BLaER1 treated with 17β-estradiol and CSF1 and Interleukin-3, amounts not matched to agents 10 nM and 100 nM (cell line): ENCODE measurements at regions not wholly inside any gene's neighbourhood (a gene's known extent, or its start where the extent isn't known, plus 50 kb on each side); places are given as distances from the start of the nearest gene placed in this dataset.

ENCODE experiments used
- H3K27ac ChIP-seq, 11 experiments: shearing (Covaris generic); formaldehyde crosslinking; 2 replicates each; pipeline ENCODE4 v1.8.1; 2022
- H3K27me3 ChIP-seq, 11 experiments: shearing (Covaris generic); formaldehyde crosslinking; 2 replicates each; pipeline ENCODE4 v1.8.1; 2022
- H3K36me3 ChIP-seq, 11 experiments: shearing (Covaris generic); formaldehyde crosslinking; 2 replicates each; pipeline ENCODE4 v1.8.1; 2022
- H3K4me1 ChIP-seq, 10 experiments: shearing (Covaris generic); formaldehyde crosslinking; 2 replicates each; pipeline ENCODE4 v1.8.1; 2022
- H3K4me2 ChIP-seq, 11 experiments: shearing (Covaris generic); formaldehyde crosslinking; 2 replicates each; pipeline ENCODE4 v1.8.1; 2022
- H3K4me3 ChIP-seq, 10 experiments: shearing (Covaris generic); formaldehyde crosslinking; 2 replicates each; pipeline ENCODE4 v1.8.1; 2022
- H3K9ac ChIP-seq, 11 experiments: shearing (Covaris generic); formaldehyde crosslinking; 2 replicates each; pipeline ENCODE4 v1.8.1; 2022
- H3K9me3 ChIP-seq, 11 experiments: shearing (Covaris generic); formaldehyde crosslinking; replicated peaks in 1 of 11; 2 replicates each; pipeline ENCODE4 v1.8.1; 2022
- H4K20me1 ChIP-seq, 11 experiments: shearing (Covaris generic); formaldehyde crosslinking; 2 replicates each; pipeline ENCODE4 v1.8.1; 2022
- Cebpa-rat ChIP-seq, 11 experiments: shearing (Covaris generic); IDR thresholded peaks; 2 replicates each; pipeline ENCODE4 v1.8.1; 2022

GRCh38 chr12:127311720-127312364 lies 955.1 kb upstream of the TMEM132C start:
- Histone ChIP-seq H3K27ac (no peak overlapping the region), H3K4me3 (no peak overlapping the region), H4K20me1 (no peaks in the 10 kb centered on the region), H3K4me1 (peaks cover 0 to 5% (median 0%) of the 10 kb centered on the region in 10 experiments; a peak in 1 of 20 replicates), H3K27me3 (no peaks in the 10 kb centered on the region), H3K9ac (no peak overlapping the region), H3K4me2 (no peak overlapping the region), H3K9me3 (peaks cover 0 to 13% (median 5%) of the 10 kb centered on the region in 11 experiments; a peak in 11 of 22 replicates), H3K36me3 (no peaks in the 10 kb centered on the region)
- TF ChIP-seq Cebpa-rat (IDR thresholded peaks at IDR 0.05), result no peak

GRCh38 chr12:127324681-127325080 lies 942.3 kb upstream of the TMEM132C start:
- peak overlapping the region in 8 of 11 experiments; percentile 5 to 49 (median 25); a peak in 9 of 22 replicates for H3K4me2 ChIP-seq

GRCh38 chr12:127327986-127328385 lies 939.0 kb upstream of the TMEM132C start:
- peaks cover 7 to 40% (median 17%) of the 10 kb centered on the region in 10 experiments for H3K4me1 ChIP-seq
- no peak for TF ChIP-seq Cebpa-rat (IDR thresholded peaks at IDR 0.05)
- H3K27me3 ChIP-seq, result no peaks in the 10 kb centered on the region
- H3K4me3 ChIP-seq, result no peak overlapping the region
- no peak overlapping the region for H3K9ac ChIP-seq
- no peaks in the 10 kb centered on the region for H3K36me3 ChIP-seq
- H3K27ac ChIP-seq, result no peak overlapping the region
- peak overlapping the region in 2 of 11 experiments; percentile 46 to 49; a peak in 4 of 22 replicates for H3K4me2 ChIP-seq
- H4K20me1 ChIP-seq, result no peaks in the 10 kb centered on the region
- H3K9me3 ChIP-seq, result 0 out of 22 replicates have a peak, but pooled peaks cover 0 to 4% (median 0%) of the 10 kb centered on the region in 11 experiments

More at GRCh38 chr12:127324681-127325080, 942.3 kb upstream of the TMEM132C start:
- Histone ChIP-seq H3K9me3 (peaks cover 6 to 20% (median 12%) of the 10 kb centered on the region in 11 experiments; a peak in 16 of 22 replicates), H3K4me3 (no peak overlapping the region), H3K9ac (no peak overlapping the region), H3K36me3 (no peaks in the 10 kb centered on the region), H3K4me1 (peaks cover 10 to 47% (median 21%) of the 10 kb centered on the region in 10 experiments), H3K27ac (no peak overlapping the region), H3K27me3 (no peaks in the 10 kb centered on the region), H4K20me1 (no peaks in the 10 kb centered on the region)
- no peak for TF ChIP-seq Cebpa-rat (IDR thresholded peaks at IDR 0.05)

GRCh38 chr12:127328867-127329266 lies 938.1 kb upstream of the TMEM132C start:
- H3K27ac ChIP-seq, result no peak overlapping the region
- no peak for TF ChIP-seq Cebpa-rat (IDR thresholded peaks at IDR 0.05)
- H3K4me2 ChIP-seq, result no peak overlapping the region
- H3K9ac ChIP-seq, result no peak overlapping the region
- H4K20me1 ChIP-seq, result no peaks in the 10 kb centered on the region
- no peak overlapping the region for H3K4me3 ChIP-seq
- 0 out of 22 replicates have a peak, but pooled peaks cover 0 to 4% (median 0%) of the 10 kb centered on the region in 11 experiments for H3K9me3 ChIP-seq
- H3K27me3 ChIP-seq, result no peaks in the 10 kb centered on the region
- no peaks in the 10 kb centered on the region for H3K36me3 ChIP-seq
- peaks cover 0 to 31% (median 9%) of the 10 kb centered on the region in 10 experiments; a peak in 15 of 20 replicates for H3K4me1 ChIP-seq

- H3K9me3 ChIP-seq, result 0 out of 22 replicates have a peak, but pooled peaks cover 0 to 3% (median 0%) of the 10 kb centered on the region in 11 experiments
Measured at GRCh38 chr12:127334365-127334764, 932.6 kb upstream of the TMEM132C start.

GRCh38 chr12:127334912-127335644 lies 931.9 kb upstream of the TMEM132C start:
- H3K9me3 ChIP-seq, result 0 out of 22 replicates have a peak, but pooled peaks cover 0 to 3% (median 0%) of the 10 kb centered on the region in 11 experiments
- H3K4me3 ChIP-seq, result no peak overlapping the region
- TF ChIP-seq Cebpa-rat (IDR thresholded peaks at IDR 0.05), result no peak
- H3K27ac ChIP-seq, result no peak overlapping the region
- H3K36me3 ChIP-seq, result no peaks in the 10 kb centered on the region
- no peaks in the 10 kb centered on the region for H3K27me3 ChIP-seq
- no peaks in the 10 kb centered on the region for H4K20me1 ChIP-seq
- H3K9ac ChIP-seq, result no peak overlapping the region
- no peaks in the 10 kb centered on the region for H3K4me1 ChIP-seq
- no peak overlapping the region for H3K4me2 ChIP-seq

More at GRCh38 chr12:127334365-127334764, 932.6 kb upstream of the TMEM132C start:
- Histone ChIP-seq H3K27me3 (no peaks in the 10 kb centered on the region), H4K20me1 (no peaks in the 10 kb centered on the region), H3K27ac (no peak overlapping the region), H3K9ac (no peak overlapping the region), H3K4me1 (no peaks in the 10 kb centered on the region), H3K36me3 (no peaks in the 10 kb centered on the region), H3K4me3 (no peak overlapping the region), H3K4me2 (0 out of 22 replicates have a peak overlapping the region, but pooled peaks of 1 of the 11 experiments have one; percentile 6)
- TF ChIP-seq Cebpa-rat (IDR thresholded peaks at IDR 0.05), result no peak

GRCh38 chr12:127336416-127336815 lies 930.6 kb upstream of the TMEM132C start:
- Histone ChIP-seq H4K20me1 (no peaks in the 10 kb centered on the region), H3K4me2 (no peak overlapping the region), H3K9ac (no peak overlapping the region), H3K4me3 (no peak overlapping the region), H3K27me3 (no peaks in the 10 kb centered on the region), H3K27ac (no peak overlapping the region), H3K36me3 (no peaks in the 10 kb centered on the region), H3K4me1 (no peaks in the 10 kb centered on the region), H3K9me3 (0 out of 22 replicates have a peak, but pooled peaks cover 0 to 3% (median 0%) of the 10 kb centered on the region in 11 experiments)
- no peak for TF ChIP-seq Cebpa-rat (IDR thresholded peaks at IDR 0.05)

GRCh38 chr12:127339065-127339464 lies 927.9 kb upstream of the TMEM132C start:
- no peak overlapping the region for H3K4me2 ChIP-seq
- 0 out of 22 replicates have a peak, but pooled peaks cover 0 to 3% (median 0%) of the 10 kb centered on the region in 11 experiments for H3K9me3 ChIP-seq
- no peak overlapping the region for H3K9ac ChIP-seq
- H3K27ac ChIP-seq, result no peak overlapping the region
- no peaks in the 10 kb centered on the region for H3K36me3 ChIP-seq
- TF ChIP-seq Cebpa-rat (IDR thresholded peaks at IDR 0.05), result 0 out of 22 replicates have a peak, but pooled peaks of 1 of the 11 experiments have one; percentile 18
- H4K20me1 ChIP-seq, result no peaks in the 10 kb centered on the region
- H3K4me3 ChIP-seq, result no peak overlapping the region
- no peaks in the 10 kb centered on the region for H3K27me3 ChIP-seq
- no peaks in the 10 kb centered on the region for H3K4me1 ChIP-seq

GRCh38 chr12:127340381-127340780 lies 926.6 kb upstream of the TMEM132C start:
- H3K9me3 ChIP-seq, result no peaks in the 10 kb centered on the region
- H3K4me1 ChIP-seq, result no peaks in the 10 kb centered on the region
- H3K9ac ChIP-seq, result no peak overlapping the region
- H4K20me1 ChIP-seq, result no peaks in the 10 kb centered on the region
- H3K27ac ChIP-seq, result no peak overlapping the region
- H3K4me3 ChIP-seq, result no peak overlapping the region
- TF ChIP-seq Cebpa-rat (IDR thresholded peaks at IDR 0.05), result no peak
- H3K4me2 ChIP-seq, result no peak overlapping the region
- H3K36me3 ChIP-seq, result no peaks in the 10 kb centered on the region
- H3K27me3 ChIP-seq, result no peaks in the 10 kb centered on the region
